MCF 10A (cell line): ENCODE measurements at regions not wholly inside any gene's neighbourhood (a gene's known extent, or its start where the extent isn't known, plus 50 kb on each side); places are given as distances from the start of the nearest gene placed in this dataset.

Experiments used
- BruUV-seq: library from RNA; stranded (reverse); fragments of 400-500 nt; replicated peaks from 2 replicates; lab custom pipeline; 2021; lab: Mats Ljungman, UMichigan
- CTCF ChIA-PET: fragments of 300-600 bp; sonication (Branson Sonifier 250); formaldehyde crosslinking; extraction: SDS; loops from one replicate; lab custom pipeline; 2021; ENCODE audit warnings: antibody characterized with exemption, inconsistent platforms; lab: Yijun Ruan, JAX
- POLR2A ChIA-PET: fragments of 300-600, 350-650 bp; sonication (Branson Sonifier 250); formaldehyde crosslinking; extraction: SDS; loops from one replicate; lab custom pipeline; 2020; ENCODE audit warnings: antibody characterized with exemption, inconsistent platforms; lab: Yijun Ruan, JAX
- DNase-seq: peaks from one replicate; pipeline ENCODE4 v3.0.0-alpha.2; 2018; ENCODE audit not compliant: unreplicated experiment
- H3K27ac Mint-ChIP-seq: one replicate; pipeline ENCODE4 v1.8.0; 2022; ENCODE audit warnings: mild to moderate bottlenecking, low read depth, mixed read lengths; ENCODE audit not compliant: unreplicated experiment
- H3K27me3 Mint-ChIP-seq: one replicate; pipeline ENCODE4 v1.8.0; 2022; ENCODE audit warnings: mixed read lengths; ENCODE audit not compliant: insufficient read depth, unreplicated experiment
- H3K36me3 Mint-ChIP-seq: one replicate; pipeline ENCODE4 v1.8.0; 2022; ENCODE audit warnings: mild to moderate bottlenecking, moderate library complexity, mixed read lengths; ENCODE audit not compliant: insufficient read depth, unreplicated experiment
- H3K4me1 Mint-ChIP-seq: one replicate; pipeline ENCODE4 v1.8.0; 2022; ENCODE audit warnings: mixed read lengths; ENCODE audit not compliant: insufficient read depth, unreplicated experiment
- H3K4me3 Mint-ChIP-seq: one replicate; pipeline ENCODE4 v1.8.0; 2022; ENCODE audit warnings: mild to moderate bottlenecking, moderate library complexity, mixed read lengths; ENCODE audit not compliant: unreplicated experiment
- H3K9me3 Mint-ChIP-seq: one replicate; pipeline ENCODE4 v1.8.0; 2022; ENCODE audit warnings: mixed read lengths; ENCODE audit not compliant: unreplicated experiment
- intact Hi-C: fragments of 100-400 bp; cut with micrococcal nuclease; formaldehyde crosslinking; loops from 2 replicates; pipeline ENCODE4 v1.14.1; 2022
- TF ChIP-seq, protein P1 (sequence below): fragments of 200-600 bp; IDR thresholded peaks from one replicate; pipeline ENCODE4 v1.8.0; 2022; ENCODE audit warnings: antibody characterized with exemption, mild to moderate bottlenecking; ENCODE audit not compliant: unreplicated experiment

DNA sequence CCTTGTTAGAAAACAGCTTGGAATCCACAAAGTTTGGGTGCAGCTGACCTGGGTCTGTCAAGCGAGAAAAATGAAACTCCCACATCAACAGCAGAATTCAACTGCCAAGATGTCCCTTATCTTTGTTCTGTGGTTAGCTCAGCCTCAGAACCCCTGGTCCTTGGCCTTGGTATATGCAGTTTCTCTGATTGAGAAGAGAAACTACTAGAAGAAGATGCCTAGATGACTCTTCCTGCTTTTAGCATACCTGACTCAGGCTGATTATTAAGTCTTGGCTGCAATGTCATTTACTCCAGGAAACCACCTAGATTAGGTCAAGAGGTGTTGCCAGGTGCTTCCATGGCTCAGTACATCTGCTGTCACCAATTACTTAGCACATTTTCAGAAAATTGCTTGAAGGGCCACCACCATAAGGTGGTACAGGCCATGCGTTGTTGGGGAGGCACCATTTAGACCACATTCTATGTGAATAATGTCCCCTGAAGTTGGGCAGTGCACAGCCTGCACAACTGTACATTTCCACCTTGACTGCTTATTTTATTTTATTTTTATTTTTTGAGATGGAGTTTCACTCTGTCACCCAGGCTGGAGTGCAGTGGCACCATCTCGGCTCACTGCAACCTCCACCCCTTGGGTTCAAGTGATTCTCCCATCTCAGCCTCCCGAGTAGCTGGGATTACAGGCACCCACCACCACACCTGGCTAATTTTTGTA, 59.4 kb upstream of the ZNF438 start:
- Mint-ChIP-seq H3K9me3 (no peaks in the 10 kb centered on the region), H3K27me3 (no peaks in the 10 kb centered on the region), H3K36me3 (no peaks in the 10 kb centered on the region), H3K4me3 (no peak overlapping the region), H3K4me1 (no peaks in the 10 kb centered on the region), H3K27ac (no peak overlapping the region)
- no peak for DNase-seq
- no TSS peak for BruUV-seq
- intact Hi-C loops = no loop called here
- TF ChIP-seq, protein P1, sequence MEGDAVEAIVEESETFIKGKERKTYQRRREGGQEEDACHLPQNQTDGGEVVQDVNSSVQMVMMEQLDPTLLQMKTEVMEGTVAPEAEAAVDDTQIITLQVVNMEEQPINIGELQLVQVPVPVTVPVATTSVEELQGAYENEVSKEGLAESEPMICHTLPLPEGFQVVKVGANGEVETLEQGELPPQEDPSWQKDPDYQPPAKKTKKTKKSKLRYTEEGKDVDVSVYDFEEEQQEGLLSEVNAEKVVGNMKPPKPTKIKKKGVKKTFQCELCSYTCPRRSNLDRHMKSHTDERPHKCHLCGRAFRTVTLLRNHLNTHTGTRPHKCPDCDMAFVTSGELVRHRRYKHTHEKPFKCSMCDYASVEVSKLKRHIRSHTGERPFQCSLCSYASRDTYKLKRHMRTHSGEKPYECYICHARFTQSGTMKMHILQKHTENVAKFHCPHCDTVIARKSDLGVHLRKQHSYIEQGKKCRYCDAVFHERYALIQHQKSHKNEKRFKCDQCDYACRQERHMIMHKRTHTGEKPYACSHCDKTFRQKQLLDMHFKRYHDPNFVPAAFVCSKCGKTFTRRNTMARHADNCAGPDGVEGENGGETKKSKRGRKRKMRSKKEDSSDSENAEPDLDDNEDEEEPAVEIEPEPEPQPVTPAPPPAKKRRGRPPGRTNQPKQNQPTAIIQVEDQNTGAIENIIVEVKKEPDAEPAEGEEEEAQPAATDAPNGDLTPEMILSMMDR = no peak
- CTCF ChIA-PET = no interaction called here
- POLR2A ChIA-PET = no interaction called here

DNA sequence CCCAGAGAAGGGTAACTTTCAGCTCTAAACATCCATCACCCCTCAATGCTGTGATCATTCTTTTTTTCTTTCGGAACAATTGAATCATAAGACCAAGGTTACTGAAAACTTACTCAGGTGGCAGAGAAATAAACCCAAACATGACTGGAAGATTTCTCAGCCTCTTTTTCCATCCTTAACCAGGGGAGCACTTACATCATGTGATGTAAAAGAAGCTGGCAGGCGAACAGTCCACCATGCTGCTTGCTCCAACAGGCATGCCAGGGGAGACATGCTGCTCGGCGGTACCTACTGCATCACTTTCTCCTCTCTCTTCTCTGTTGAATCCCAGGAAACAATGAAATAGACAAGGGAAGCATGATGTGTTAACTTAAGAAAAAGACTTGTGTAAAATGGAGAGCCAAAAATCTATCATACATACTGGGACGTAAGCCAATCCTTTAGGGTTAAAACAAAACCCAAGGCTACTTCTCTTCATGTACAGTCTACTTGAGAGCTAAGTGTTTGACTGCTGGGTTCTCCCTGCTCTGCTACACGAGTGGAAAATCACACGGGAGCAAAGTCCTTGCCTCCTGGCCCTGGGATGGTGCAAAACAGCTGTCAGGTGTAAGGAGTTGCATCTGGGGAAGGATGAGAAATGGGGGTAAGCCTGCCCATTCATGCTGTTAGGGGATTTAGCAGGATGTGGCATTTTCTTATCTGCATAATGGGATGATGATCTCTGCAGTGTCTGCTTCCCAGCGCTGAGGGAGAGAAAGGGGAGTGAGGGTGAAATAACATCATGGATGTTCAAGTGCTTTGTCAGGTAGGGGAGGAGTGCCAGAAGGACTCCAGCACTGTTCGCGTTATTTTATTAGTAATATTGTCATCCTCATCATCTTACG, 64.3 kb upstream of the ZNF438 start:
- no peaks in the 10 kb centered on the region for H3K9me3 Mint-ChIP-seq
- intact Hi-C loops = no loop called here
- TF ChIP-seq, protein P1 = no peak
- no peaks in the 10 kb centered on the region for H3K27me3 Mint-ChIP-seq
- CTCF ChIA-PET = interaction anchor here (0.7 to 1.2 kb wide), 3 partner anchors 222 to 617 kb away, joined by 3 read pairs; no protein-coding TSS in a partner anchor
- no TSS peak for BruUV-seq
- DNase-seq = no peak
- H3K4me1 Mint-ChIP-seq = peaks cover 12% of the 10 kb centered on the region
- POLR2A ChIA-PET = no interaction called here
- H3K27ac Mint-ChIP-seq = no peak overlapping the region
- no peaks in the 10 kb centered on the region for H3K36me3 Mint-ChIP-seq
- no peak overlapping the region for H3K4me3 Mint-ChIP-seq

DNA sequence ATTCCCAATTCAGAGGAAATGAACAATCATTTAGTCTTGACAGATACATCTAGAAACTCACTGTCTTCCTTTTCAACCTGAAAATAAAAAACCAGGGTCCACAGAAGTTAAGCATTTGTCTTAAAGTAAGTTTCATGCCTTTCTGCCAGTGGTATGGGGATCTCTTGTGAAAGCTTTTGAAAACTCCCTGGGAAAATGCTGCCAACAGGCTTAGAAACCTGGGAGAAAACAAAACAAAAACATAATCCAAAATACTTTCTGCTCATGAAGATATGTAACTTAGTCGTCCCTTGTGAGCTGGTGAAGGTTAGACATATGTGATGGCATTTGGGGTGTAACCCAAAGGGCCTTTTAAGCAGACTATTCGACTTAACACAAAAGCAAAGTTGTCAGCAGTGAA, 66.4 kb upstream of the ZNF438 start:
- ChIA-PET CTCF (no interaction called here), POLR2A (no interaction called here)
- no TSS peak for BruUV-seq
- TF ChIP-seq, protein P1 = no peak
- no peak overlapping the region for H3K27ac Mint-ChIP-seq
- intact Hi-C loops = no loop called here
- no peak overlapping the region for H3K4me3 Mint-ChIP-seq
- H3K36me3 Mint-ChIP-seq = no peaks in the 10 kb centered on the region
- no peaks in the 10 kb centered on the region for H3K9me3 Mint-ChIP-seq
- peaks cover 17% of the 10 kb centered on the region for H3K4me1 Mint-ChIP-seq
- no peaks in the 10 kb centered on the region for H3K27me3 Mint-ChIP-seq
- no peak for DNase-seq

DNA sequence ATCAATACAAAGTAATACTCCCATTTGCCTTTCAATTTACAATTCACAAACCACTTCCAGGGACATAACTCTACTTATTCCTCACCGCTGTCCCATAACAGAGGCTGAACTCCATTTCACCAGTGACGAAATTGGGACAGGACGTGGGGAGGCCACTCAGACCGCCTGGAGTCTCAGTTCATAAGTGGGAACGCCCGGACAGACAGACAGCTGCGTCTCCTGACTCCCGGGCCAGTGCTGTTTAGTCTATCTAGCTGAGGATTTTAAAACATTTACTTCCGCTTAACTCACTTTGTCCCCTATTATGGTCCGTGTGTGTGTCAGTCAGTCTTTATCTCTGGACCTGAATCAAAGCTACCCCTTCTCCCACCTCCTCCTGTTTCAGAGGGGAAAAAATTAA, 67.4 kb upstream of the ZNF438 start:
- CTCF ChIA-PET = no interaction called here
- Mint-ChIP-seq H3K27ac (no peak overlapping the region), H3K27me3 (no peaks in the 10 kb centered on the region), H3K4me3 (no peak overlapping the region), H3K9me3 (no peaks in the 10 kb centered on the region), H3K4me1 (peaks cover 17% of the 10 kb centered on the region), H3K36me3 (no peaks in the 10 kb centered on the region)
- no TSS peak for BruUV-seq
- intact Hi-C loops = no loop called here
- no peak for DNase-seq
- TF ChIP-seq, protein P1 = no peak
- POLR2A ChIA-PET = no interaction called here
